H1 (cell line): ENCODE measurements at regions not wholly inside any gene's neighbourhood (a gene's known extent, or its start where the extent isn't known, plus 50 kb on each side); places are given as distances from the start of the nearest gene placed in this dataset.

ENCODE experiments used
- CTCF ChIA-PET: fragments of 300-600 bp; sonication (Branson Sonifier 250); formaldehyde crosslinking; loops from one replicate; lab custom pipeline; 2021; ENCODE audit not compliant: partially characterized antibody; lab: Charles Lee
- POLR2A ChIA-PET: fragments of 300-600 bp; sonication (Branson Sonifier 250); formaldehyde crosslinking; loops from one replicate; lab custom pipeline; 2021; ENCODE audit warnings: inconsistent platforms; ENCODE audit not compliant: partially characterized antibody; lab: Charles Lee
- DNase-seq, 2 experiments: peaks; one replicate each; pipeline versions ENCODE4 v3.0.0 to v3.0.0-alpha.2; 2010 to 2022; ENCODE audit warnings: low spot score in 2 of 2, low read depth in 1 of 2, mixed read lengths in 1 of 2
- FAIRE-seq: peaks from 2 replicates; lab custom pipeline; 2011; peaks lifted over from hg19 to GRCh38; lab: Jason Lieb, UNC
- H2AFZ ChIP-seq: 2 replicates; pipeline ENCODE4 v1.8.1; 2012; ENCODE audit warnings: low read length, inconsistent platforms
- H2AK5ac ChIP-seq: 2 replicates; pipeline ENCODE4 v1.6.1; 2013; ENCODE audit warnings: low read depth, low read length
- H2BK120ac ChIP-seq: replicated peaks from 2 replicates; pipeline ENCODE3; 2013; ENCODE audit warnings: low read depth, low read length, inconsistent platforms
- H2BK12ac ChIP-seq: 2 replicates; pipeline ENCODE4 v1.6.1; 2013; ENCODE audit warnings: low read depth, low read length
- H2BK15ac ChIP-seq: 2 replicates; pipeline ENCODE4 v1.6.1; 2013; ENCODE audit warnings: low read length
- H2BK20ac ChIP-seq: 2 replicates; pipeline ENCODE4 v1.6.1; 2013; ENCODE audit warnings: low read length
- H2BK5ac ChIP-seq: 2 replicates; pipeline ENCODE4 v1.6.1; 2013; ENCODE audit warnings: low read depth, low read length
- H3K14ac ChIP-seq: 2 replicates; pipeline ENCODE4 v1.6.1; 2013; ENCODE audit warnings: inconsistent platforms; ENCODE audit not compliant: insufficient read length
- H3K18ac ChIP-seq: 2 replicates; pipeline ENCODE4 v1.6.1; 2013; ENCODE audit warnings: low read length; ENCODE audit errors: extremely low read depth
- H3K23ac ChIP-seq: 2 replicates; pipeline ENCODE4 v1.6.1; 2013; ENCODE audit warnings: inconsistent platforms; ENCODE audit not compliant: insufficient read length
- H3K23me2 ChIP-seq: 2 replicates; pipeline ENCODE4 v1.6.1; 2013; ENCODE audit warnings: low read depth, low read length
- H3K27ac ChIP-seq: 2 replicates; pipeline ENCODE4 v1.6.1; 2011; ENCODE audit warnings: low read depth, low read length, inconsistent platforms
- H3K27me3 ChIP-seq, 4 experiments: replicated peaks in 1 of 4; 1 replicate in 1 of 4; 2 replicates in 3 of 4; pipeline versions ENCODE4 v1.6.1 to v1.8.1; 2011 to 2013; ENCODE audit warnings: low read length in 3 of 4, mild to moderate bottlenecking in 3 of 4, inconsistent platforms in 2 of 4, mixed read lengths in 2 of 4, moderate library complexity in 1 of 4; ENCODE audit not compliant: control insufficient read depth in 3 of 4, insufficient read depth in 3 of 4; ENCODE audit errors: extremely low read depth in 1 of 4
- H3K36me3 ChIP-seq, 4 experiments: 2 replicates each; pipeline versions ENCODE4 v1.6.1 to v1.8.1; 2011 to 2013; ENCODE audit warnings: mild to moderate bottlenecking in 4 of 4, low read length in 3 of 4, moderate library complexity in 2 of 4, control low read depth in 1 of 4, inconsistent platforms in 1 of 4; ENCODE audit not compliant: insufficient read depth in 4 of 4, control insufficient read depth in 2 of 4
- H3K4ac ChIP-seq: replicated peaks from 2 replicates; pipeline ENCODE3; 2013; ENCODE audit warnings: low read length, low read depth, mixed read lengths, inconsistent platforms; ENCODE audit not compliant: insufficient read length
- H3K4me1 ChIP-seq, 4 experiments: replicated peaks in 1 of 4; 1 replicate in 1 of 4; 2 replicates in 3 of 4; pipeline versions ENCODE4 v1.6.1 to v1.8.1; 2011 to 2013; ENCODE audit warnings: low read length in 3 of 4, inconsistent platforms in 2 of 4, mixed read lengths in 1 of 4; ENCODE audit not compliant: insufficient read depth in 4 of 4, control insufficient read depth in 3 of 4
- H3K4me2 ChIP-seq, 2 experiments: 2 replicates each; pipeline versions ENCODE4 v1.6.1 to v1.8.1; 2011 to 2013; ENCODE audit warnings: low read depth in 2 of 2, low read length in 2 of 2, control low read depth in 1 of 2, inconsistent platforms in 1 of 2, mild to moderate bottlenecking in 1 of 2; ENCODE audit not compliant: insufficient read depth in 1 of 2
- H3K4me3 ChIP-seq, 4 experiments: fragments of 200-600, 300-600 bp in 1 of 4; sonication (generic), shearing (Covaris generic), sonication (Bioruptor Twin) in 1 of 4; 2 replicates each; pipeline versions ENCODE4 v1.5.1 to v1.8.1; 2011 to 2016; ENCODE audit warnings: low read length in 4 of 4, low read depth in 3 of 4, control low read depth in 2 of 4, inconsistent platforms in 2 of 4, mild to moderate bottlenecking in 2 of 4, mixed read lengths in 1 of 4, moderate library complexity in 1 of 4; ENCODE audit not compliant: insufficient read depth in 2 of 4; ENCODE audit errors: extremely low read depth in 1 of 4
- H3K56ac ChIP-seq: replicated peaks from 2 replicates; pipeline ENCODE3; 2013; ENCODE audit warnings: low read depth, mild to moderate bottlenecking, mixed read lengths, low read length, inconsistent platforms; ENCODE audit not compliant: insufficient read length
- H3K79me1 ChIP-seq: 2 replicates; pipeline ENCODE4 v1.6.1; 2013; ENCODE audit warnings: low read depth, low read length, control low read depth
- H3K79me2 ChIP-seq, 2 experiments: 2 replicates each; pipeline versions ENCODE4 v1.6.1 to v1.8.1; 2012 to 2013; ENCODE audit warnings: low read length in 2 of 2, mild to moderate bottlenecking in 2 of 2, inconsistent platforms in 1 of 2; ENCODE audit not compliant: insufficient read depth in 2 of 2, control insufficient read depth in 1 of 2
- H3K9ac ChIP-seq, 4 experiments: replicated peaks in 1 of 4; 1 replicate in 1 of 4; 2 replicates in 3 of 4; pipeline versions ENCODE4 v1.6.1 to v1.8.1; 2011 to 2013; ENCODE audit warnings: low read depth in 3 of 4, low read length in 3 of 4, control low read depth in 2 of 4, mild to moderate bottlenecking in 2 of 4, moderate library complexity in 2 of 4, inconsistent platforms in 1 of 4; ENCODE audit errors: extremely low read depth in 1 of 4
- H3K9me3 ChIP-seq, 2 experiments: 2 replicates each; pipeline versions ENCODE4 v1.6.1 to v1.8.1; 2012 to 2013; ENCODE audit warnings: mild to moderate bottlenecking in 2 of 2, moderate library complexity in 2 of 2, control low read depth in 1 of 2, inconsistent platforms in 1 of 2, low read depth in 1 of 2, low read length in 1 of 2, mixed read lengths in 1 of 2; ENCODE audit not compliant: insufficient read depth in 2 of 2
- H4K20me1 ChIP-seq, 2 experiments: replicated peaks in 1 of 2; 2 replicates each; pipeline versions ENCODE3 to v1.8.1; 2011 to 2013; ENCODE audit warnings: inconsistent platforms in 2 of 2, low read length in 2 of 2, mild to moderate bottlenecking in 1 of 2; ENCODE audit not compliant: insufficient read depth in 2 of 2, control insufficient read depth in 1 of 2
- H4K5ac ChIP-seq: 2 replicates; pipeline ENCODE4 v1.6.1; 2013; ENCODE audit warnings: low read length, low read depth, mixed read lengths, inconsistent platforms; ENCODE audit not compliant: insufficient read length
- H4K8ac ChIP-seq: 2 replicates; pipeline ENCODE4 v1.8.0; 2013; ENCODE audit warnings: mild to moderate bottlenecking, moderate library complexity, low read length, inconsistent platforms; ENCODE audit not compliant: insufficient read depth; ENCODE audit errors: extremely low read depth
- H4K91ac ChIP-seq: replicated peaks from 2 replicates; pipeline ENCODE3; 2013; ENCODE audit warnings: low read length, mixed read lengths, inconsistent platforms; ENCODE audit not compliant: insufficient read length
- SAP30 ChIP-seq: fragments of 300-600 bp; sonication (generic); IDR thresholded peaks from 2 replicates; pipeline ENCODE4 v1.7.1; 2012; ENCODE audit warnings: low read length, moderate library complexity, mild to moderate bottlenecking, inconsistent platforms; ENCODE audit not compliant: insufficient read depth, insufficient replicate concordance
- WGBS, 2 experiments: shearing (Covaris generic) in 1 of 2; methylation state at CpG; one replicate each; pipeline versions ENCODE4 v1.1.6 to v1.1.7; 2013 to 2015; ENCODE audit warnings: low lambda C conversion rate in 2 of 2, mixed read lengths in 2 of 2, inconsistent platforms in 1 of 2, low coverage in 1 of 2, missing lambda C conversion rate in 1 of 2; ENCODE audit not compliant: insufficient replicate concordance in 2 of 2, insufficient coverage in 1 of 2, insufficient read length in 1 of 2; ENCODE audit errors: extremely low coverage in 1 of 2, missing lambda C conversion rate in 1 of 2; 5-methylcytosine and 5-hydroxymethylcytosine counted together

DNA sequence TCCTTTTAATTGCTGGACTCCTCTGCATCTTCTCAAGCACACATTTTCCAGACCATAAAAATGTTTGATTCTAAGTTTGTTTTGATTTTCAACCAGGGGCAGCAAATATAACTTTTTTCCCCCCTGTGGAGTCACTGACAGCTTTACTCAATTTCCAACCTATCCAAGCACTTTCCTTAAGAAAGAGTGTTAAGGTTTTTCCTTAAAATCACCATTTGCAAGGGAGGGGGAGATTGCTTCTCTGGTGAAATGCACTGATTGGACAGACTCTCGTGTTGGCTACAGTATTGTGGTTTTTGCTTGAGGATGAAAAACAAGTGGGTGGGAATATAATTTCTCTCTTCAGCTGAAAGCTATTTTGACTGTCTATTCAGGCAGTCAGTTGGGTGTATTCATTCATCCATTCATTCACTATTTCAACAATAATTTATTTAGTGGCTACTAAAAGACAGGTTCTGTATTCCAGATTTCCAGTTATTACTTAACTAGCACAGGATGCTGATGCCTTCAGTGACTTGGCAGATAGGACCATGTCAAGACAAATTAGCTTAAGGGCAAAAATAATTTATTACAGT, 146.3 kb downstream of the BAMBI start:
- H4K8ac ChIP-seq: no peak overlapping the region
- no peak overlapping the region for H2BK15ac ChIP-seq
- WGBS, 2 experiments: 82% methylated on average over 1 of the region's 1 CpG; no CpG with 5 or more reads in 1 of the 2 experiments
- H3K27me3 ChIP-seq: no peaks in the 10 kb centered on the region
- H3K23me2 ChIP-seq: 0 out of 2 replicates have a peak, but pooled peaks cover 2% of the 10 kb centered on the region
- no peak overlapping the region for H3K4me3 ChIP-seq
- no peak overlapping the region for H2AK5ac ChIP-seq
- H3K23ac ChIP-seq: no peak overlapping the region
- no peak overlapping the region for H3K27ac ChIP-seq
- no peaks in the 10 kb centered on the region for H3K9me3 ChIP-seq
- no peak overlapping the region for H4K5ac ChIP-seq
- ChIA-PET CTCF (interaction anchor here (0.9 to 1.0 kb wide), 2 partner anchors 10 to 481 kb away, joined by 4 read pairs; no protein-coding TSS in a partner anchor), POLR2A (no interaction called here)
- no peak for FAIRE-seq
- no peak overlapping the region for H3K4me2 ChIP-seq
- no peak overlapping the region for H3K18ac ChIP-seq
- H2AFZ ChIP-seq: peak overlapping the region; percentile 90; the same call in 1 of the 2 replicates
- no peak overlapping the region for H2BK5ac ChIP-seq
- no peaks in the 10 kb centered on the region for H3K36me3 ChIP-seq
- H2BK20ac ChIP-seq: no peak overlapping the region
- H4K20me1 ChIP-seq: no peaks in the 10 kb centered on the region
- H3K56ac ChIP-seq: no peak overlapping the region
- no peaks in the 10 kb centered on the region for H3K79me2 ChIP-seq
- H2BK12ac ChIP-seq: no peak overlapping the region
- H3K4ac ChIP-seq: no peak overlapping the region
- H3K14ac ChIP-seq: no peak overlapping the region
- no peak overlapping the region for H4K91ac ChIP-seq
- TF ChIP-seq SAP30: no peak
- TF ChIP-seq, all 59 proteins: peak for 0
- Histone ChIP-seq H2BK120ac (no peak overlapping the region), H3K4me1 (peaks cover 0 to 4% (median 0%) of the 10 kb centered on the region in 4 experiments; a peak in 3 of 7 replicates), H3K9ac (no peak overlapping the region), H3K79me1 (no peaks in the 10 kb centered on the region)
- no peak for DNase-seq
